ENCODE measurements at regions not wholly inside any gene's neighbourhood (a gene's known extent, or its start where the extent isn't known, plus 50 kb on each side); places are given as distances from the start of the nearest gene placed in this dataset.

GRCh38 chr7:40979296-40979695 lies 723.6 kb downstream of the INHBA start:
- H3F3A ChIP-seq (replicated peaks; ENCODE audit: low read depth) = no peaks in the 10 kb centered on the region

More at GRCh38 chr7:40979296-40979695, 723.6 kb downstream of the INHBA start:
- Histone ChIP-seq H3K4me1 (ENCODE audit: insufficient read depth) (no peaks in the 10 kb centered on the region), H3K79me2 (replicated peaks; ENCODE audit: insufficient read depth) (no peaks in the 10 kb centered on the region), H3K4me3 (no peak overlapping the region), H3K27me3 (ENCODE audit: insufficient read depth) (no peaks in the 10 kb centered on the region), H3K9me2 (ENCODE audit: insufficient read depth) (peaks cover 28% of the 10 kb centered on the region; the same call in 1 of the 2 replicates), H4K20me1 (replicated peaks; ENCODE audit: insufficient read depth) (no peaks in the 10 kb centered on the region), H2AFZ (no peak overlapping the region), H3K4me2 (no peak overlapping the region), H3K36me3 (ENCODE audit: insufficient read depth) (no peaks in the 10 kb centered on the region), H3K27ac (ENCODE audit: low read depth) (no peak overlapping the region)
- Mint-ChIP-seq H3K36me3 (ENCODE audit: low read depth) (no peaks in the 10 kb centered on the region), H3K27ac (no peak overlapping the region), H3K4me1 (no peaks in the 10 kb centered on the region; the same call in 2 of the 3 replicates), H3K4me3 (no peak overlapping the region), H3K9me3 (no peaks in the 10 kb centered on the region; the same call in 2 of the 3 replicates), H3K27me3 (ENCODE audit: insufficient read depth, low read depth, poor library complexity) (peaks cover 3% of the 10 kb centered on the region)
- no peak for ATAC-seq
- no peak for DNase-seq (ENCODE audit: low spot score)
- no peak for TF ChIP-seq NANOG (IDR thresholded peaks at IDR 0.05; ENCODE audit: borderline replicate concordance)
- no peak for TF ChIP-seq ZNF331 (CRISPR knock-in tag; IDR thresholded peaks at IDR 0.05; ENCODE audit: low read depth)
- no peak for TF ChIP-seq JUNB (IDR thresholded peaks at IDR 0.05; ENCODE audit: unreplicated experiment)
- no peak for TF ChIP-seq ZNF114 (CRISPR knock-in tag; IDR thresholded peaks at IDR 0.05)
- TF ChIP-seq, protein P1, sequence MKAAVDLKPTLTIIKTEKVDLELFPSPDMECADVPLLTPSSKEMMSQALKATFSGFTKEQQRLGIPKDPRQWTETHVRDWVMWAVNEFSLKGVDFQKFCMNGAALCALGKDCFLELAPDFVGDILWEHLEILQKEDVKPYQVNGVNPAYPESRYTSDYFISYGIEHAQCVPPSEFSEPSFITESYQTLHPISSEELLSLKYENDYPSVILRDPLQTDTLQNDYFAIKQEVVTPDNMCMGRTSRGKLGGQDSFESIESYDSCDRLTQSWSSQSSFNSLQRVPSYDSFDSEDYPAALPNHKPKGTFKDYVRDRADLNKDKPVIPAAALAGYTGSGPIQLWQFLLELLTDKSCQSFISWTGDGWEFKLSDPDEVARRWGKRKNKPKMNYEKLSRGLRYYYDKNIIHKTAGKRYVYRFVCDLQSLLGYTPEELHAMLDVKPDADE (IDR thresholded peaks at IDR 0.05) = no peak
- no peak for TF ChIP-seq CTCF (conservative IDR thresholded peaks at IDR 0.05; ENCODE audit: low read depth in 2 of 2)
- no peak for TF ChIP-seq POLR2AphosphoS5 (IDR thresholded peaks at IDR 0.05; ENCODE audit: low read depth)
- TF ChIP-seq, protein P2, sequence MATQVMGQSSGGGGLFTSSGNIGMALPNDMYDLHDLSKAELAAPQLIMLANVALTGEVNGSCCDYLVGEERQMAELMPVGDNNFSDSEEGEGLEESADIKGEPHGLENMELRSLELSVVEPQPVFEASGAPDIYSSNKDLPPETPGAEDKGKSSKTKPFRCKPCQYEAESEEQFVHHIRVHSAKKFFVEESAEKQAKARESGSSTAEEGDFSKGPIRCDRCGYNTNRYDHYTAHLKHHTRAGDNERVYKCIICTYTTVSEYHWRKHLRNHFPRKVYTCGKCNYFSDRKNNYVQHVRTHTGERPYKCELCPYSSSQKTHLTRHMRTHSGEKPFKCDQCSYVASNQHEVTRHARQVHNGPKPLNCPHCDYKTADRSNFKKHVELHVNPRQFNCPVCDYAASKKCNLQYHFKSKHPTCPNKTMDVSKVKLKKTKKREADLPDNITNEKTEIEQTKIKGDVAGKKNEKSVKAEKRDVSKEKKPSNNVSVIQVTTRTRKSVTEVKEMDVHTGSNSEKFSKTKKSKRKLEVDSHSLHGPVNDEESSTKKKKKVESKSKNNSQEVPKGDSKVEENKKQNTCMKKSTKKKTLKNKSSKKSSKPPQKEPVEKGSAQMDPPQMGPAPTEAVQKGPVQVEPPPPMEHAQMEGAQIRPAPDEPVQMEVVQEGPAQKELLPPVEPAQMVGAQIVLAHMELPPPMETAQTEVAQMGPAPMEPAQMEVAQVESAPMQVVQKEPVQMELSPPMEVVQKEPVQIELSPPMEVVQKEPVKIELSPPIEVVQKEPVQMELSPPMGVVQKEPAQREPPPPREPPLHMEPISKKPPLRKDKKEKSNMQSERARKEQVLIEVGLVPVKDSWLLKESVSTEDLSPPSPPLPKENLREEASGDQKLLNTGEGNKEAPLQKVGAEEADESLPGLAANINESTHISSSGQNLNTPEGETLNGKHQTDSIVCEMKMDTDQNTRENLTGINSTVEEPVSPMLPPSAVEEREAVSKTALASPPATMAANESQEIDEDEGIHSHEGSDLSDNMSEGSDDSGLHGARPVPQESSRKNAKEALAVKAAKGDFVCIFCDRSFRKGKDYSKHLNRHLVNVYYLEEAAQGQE (IDR thresholded peaks at IDR 0.05; ENCODE audit: unreplicated experiment) = no peak
- no peak for TF ChIP-seq STAT1 (IDR thresholded peaks at IDR 0.05; ENCODE audit: unreplicated experiment)
- TF ChIP-seq, protein P3, sequence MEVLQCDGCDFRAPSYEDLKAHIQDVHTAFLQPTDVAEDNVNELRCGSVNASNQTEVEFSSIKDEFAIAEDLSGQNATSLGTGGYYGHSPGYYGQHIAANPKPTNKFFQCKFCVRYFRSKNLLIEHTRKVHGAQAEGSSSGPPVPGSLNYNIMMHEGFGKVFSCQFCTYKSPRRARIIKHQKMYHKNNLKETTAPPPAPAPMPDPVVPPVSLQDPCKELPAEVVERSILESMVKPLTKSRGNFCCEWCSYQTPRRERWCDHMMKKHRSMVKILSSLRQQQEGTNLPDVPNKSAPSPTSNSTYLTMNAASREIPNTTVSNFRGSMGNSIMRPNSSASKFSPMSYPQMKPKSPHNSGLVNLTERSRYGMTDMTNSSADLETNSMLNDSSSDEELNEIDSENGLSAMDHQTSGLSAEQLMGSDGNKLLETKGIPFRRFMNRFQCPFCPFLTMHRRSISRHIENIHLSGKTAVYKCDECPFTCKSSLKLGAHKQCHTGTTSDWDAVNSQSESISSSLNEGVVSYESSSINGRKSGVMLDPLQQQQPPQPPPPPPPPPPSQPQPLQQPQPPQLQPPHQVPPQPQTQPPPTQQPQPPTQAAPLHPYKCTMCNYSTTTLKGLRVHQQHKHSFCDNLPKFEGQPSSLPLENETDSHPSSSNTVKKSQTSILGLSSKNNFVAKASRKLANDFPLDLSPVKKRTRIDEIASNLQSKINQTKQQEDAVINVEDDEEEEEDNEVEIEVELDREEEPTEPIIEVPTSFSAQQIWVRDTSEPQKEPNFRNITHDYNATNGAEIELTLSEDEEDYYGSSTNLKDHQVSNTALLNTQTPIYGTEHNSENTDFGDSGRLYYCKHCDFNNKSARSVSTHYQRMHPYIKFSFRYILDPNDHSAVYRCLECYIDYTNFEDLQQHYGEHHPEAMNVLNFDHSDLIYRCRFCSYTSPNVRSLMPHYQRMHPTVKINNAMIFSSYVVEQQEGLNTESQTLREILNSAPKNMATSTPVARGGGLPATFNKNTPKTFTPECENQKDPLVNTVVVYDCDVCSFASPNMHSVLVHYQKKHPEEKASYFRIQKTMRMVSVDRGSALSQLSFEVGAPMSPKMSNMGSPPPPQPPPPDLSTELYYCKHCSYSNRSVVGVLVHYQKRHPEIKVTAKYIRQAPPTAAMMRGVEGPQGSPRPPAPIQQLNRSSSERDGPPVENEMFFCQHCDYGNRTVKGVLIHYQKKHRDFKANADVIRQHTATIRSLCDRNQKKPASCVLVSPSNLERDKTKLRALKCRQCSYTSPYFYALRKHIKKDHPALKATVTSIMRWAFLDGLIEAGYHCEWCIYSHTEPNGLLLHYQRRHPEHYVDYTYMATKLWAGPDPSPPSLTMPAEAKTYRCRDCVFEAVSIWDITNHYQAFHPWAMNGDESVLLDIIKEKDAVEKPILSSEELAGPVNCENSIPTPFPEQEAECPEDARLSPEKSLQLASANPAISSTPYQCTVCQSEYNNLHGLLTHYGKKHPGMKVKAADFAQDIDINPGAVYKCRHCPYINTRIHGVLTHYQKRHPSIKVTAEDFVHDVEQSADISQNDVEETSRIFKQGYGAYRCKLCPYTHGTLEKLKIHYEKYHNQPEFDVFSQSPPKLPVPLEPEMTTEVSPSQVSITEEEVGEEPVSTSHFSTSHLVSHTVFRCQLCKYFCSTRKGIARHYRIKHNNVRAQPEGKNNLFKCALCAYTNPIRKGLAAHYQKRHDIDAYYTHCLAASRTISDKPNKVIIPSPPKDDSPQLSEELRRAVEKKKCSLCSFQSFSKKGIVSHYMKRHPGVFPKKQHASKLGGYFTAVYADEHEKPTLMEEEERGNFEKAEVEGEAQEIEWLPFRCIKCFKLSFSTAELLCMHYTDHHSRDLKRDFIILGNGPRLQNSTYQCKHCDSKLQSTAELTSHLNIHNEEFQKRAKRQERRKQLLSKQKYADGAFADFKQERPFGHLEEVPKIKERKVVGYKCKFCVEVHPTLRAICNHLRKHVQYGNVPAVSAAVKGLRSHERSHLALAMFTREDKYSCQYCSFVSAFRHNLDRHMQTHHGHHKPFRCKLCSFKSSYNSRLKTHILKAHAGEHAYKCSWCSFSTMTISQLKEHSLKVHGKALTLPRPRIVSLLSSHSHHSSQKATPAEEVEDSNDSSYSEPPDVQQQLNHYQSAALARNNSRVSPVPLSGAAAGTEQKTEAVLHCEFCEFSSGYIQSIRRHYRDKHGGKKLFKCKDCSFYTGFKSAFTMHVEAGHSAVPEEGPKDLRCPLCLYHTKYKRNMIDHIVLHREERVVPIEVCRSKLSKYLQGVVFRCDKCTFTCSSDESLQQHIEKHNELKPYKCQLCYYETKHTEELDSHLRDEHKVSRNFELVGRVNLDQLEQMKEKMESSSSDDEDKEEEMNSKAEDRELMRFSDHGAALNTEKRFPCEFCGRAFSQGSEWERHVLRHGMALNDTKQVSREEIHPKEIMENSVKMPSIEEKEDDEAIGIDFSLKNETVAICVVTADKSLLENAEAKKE (CRISPR knock-in tag; IDR thresholded peaks at IDR 0.05) = no peak
- no peak for TF ChIP-seq CREB1 (CRISPR knock-in tag; IDR thresholded peaks at IDR 0.05; ENCODE audit: low read depth)
- no peak for TF ChIP-seq EZH2 (IDR thresholded peaks at IDR 0.05; ENCODE audit: low read depth, unreplicated experiment)
- no peak for TF ChIP-seq EZH2phosphoT487 (IDR thresholded peaks at IDR 0.05; ENCODE audit: unreplicated experiment)

Data from GM23338 (cell line).